GM18517 (cell line): ENCODE measurements at regions not wholly inside any gene's neighbourhood (a gene's known extent, or its start where the extent isn't known, plus 50 kb on each side); places are given as distances from the start of the nearest gene placed in this dataset.
"Not testable (repeated sequence)": the region's sequence is repeated elsewhere in the genome, so short reads cannot be mapped to it uniquely, and the experiment has no call there.

Experiments
- ATAC-seq: cut with Tn5 transposase; IDR thresholded peaks from one replicate; pipeline ENCODE4 v1.9.1; 2021; ENCODE audit warnings: mild to moderate bottlenecking, moderate library complexity; ENCODE audit not compliant: unreplicated experiment

- ATAC-seq: not testable (repeated sequence)
These were observed 1086.6 kb upstream of the INTU start for GRCh38 chr4:126546197-126546596.

GRCh38 chr4:126547352-126547751 lies 1085.4 kb upstream of the INTU start:
- no peak for ATAC-seq

GRCh38 chr4:126548890-126549289 lies 1083.9 kb upstream of the INTU start:
- ATAC-seq: no peak

GRCh38 chr4:126552321-126552720 lies 1080.4 kb upstream of the INTU start:
- ATAC-seq: no peak

GRCh38 chr4:126553248-126553647 lies 1079.5 kb upstream of the INTU start:
- ATAC-seq: no peak

GRCh38 chr4:126558596-126558995 lies 1074.2 kb upstream of the INTU start:
- ATAC-seq: no peak

GRCh38 chr4:126559961-126560360 lies 1072.8 kb upstream of the INTU start:
- ATAC-seq: no peak

GRCh38 chr4:126560794-126561193 lies 1072.0 kb upstream of the INTU start:
- ATAC-seq: no peak

GRCh38 chr4:126563389-126563788 lies 1069.4 kb upstream of the INTU start:
- no peak for ATAC-seq

GRCh38 chr4:126564283-126564854 lies 1068.4 kb upstream of the INTU start:
- no peak for ATAC-seq

GRCh38 chr4:126568652-126569570 lies 1063.8 kb upstream of the INTU start:
- ATAC-seq: no peak

- no peak for ATAC-seq
These were observed 1060.5 kb upstream of the INTU start for GRCh38 chr4:126572264-126572663.

- ATAC-seq: no peak
These were observed 1050.0 kb upstream of the INTU start for GRCh38 chr4:126582737-126583136.

GRCh38 chr4:126583509-126583908 lies 1049.2 kb upstream of the INTU start:
- ATAC-seq: no peak

GRCh38 chr4:126591583-126591982 lies 1041.2 kb upstream of the INTU start:
- no peak for ATAC-seq

GRCh38 chr4:126592088-126592487 lies 1040.7 kb upstream of the INTU start:
- ATAC-seq: no peak

- ATAC-seq: no peak
These were observed 1039.1 kb upstream of the INTU start for GRCh38 chr4:126593626-126594025.

- no peak for ATAC-seq
These were observed 1037.1 kb upstream of the INTU start for GRCh38 chr4:126595643-126596042.

GRCh38 chr4:126599746-126600145 lies 1033.0 kb upstream of the INTU start:
- no peak for ATAC-seq

GRCh38 chr4:126603210-126603609 lies 1029.5 kb upstream of the INTU start:
- no peak for ATAC-seq

- no peak for ATAC-seq
These were observed 1028.9 kb upstream of the INTU start for GRCh38 chr4:126603825-126604224.

- ATAC-seq: no peak
These were observed 1028.4 kb upstream of the INTU start for GRCh38 chr4:126604268-126604867.
